T-helper 17 cell (primary cell): ENCODE measurements at regions not wholly inside any gene's neighbourhood (a gene's known extent, or its start where the extent isn't known, plus 50 kb on each side); places are given as distances from the start of the nearest gene placed in this dataset.
"Not testable (repeated sequence)": the region's sequence is repeated elsewhere in the genome, so short reads cannot be mapped to it uniquely, and the experiment has no call there.

Experiments
- ATAC-seq: fragments of 150-1000 bp; cut with Tn5 transposase; 2 replicates; pipeline ENCODE4 v1.10.0; 2021; ENCODE audit warnings: mild to moderate bottlenecking, moderate library complexity
- DNase-seq, 3 donors: peaks; one replicate each; pipeline versions ENCODE4 v3.0.0 to v3.0.0-alpha.2; 2020 to 2021
- H3K9me3 ChIP-seq: one replicate; pipeline ENCODE4 v1.7.0; 2013; ENCODE audit warnings: low read length, mild to moderate bottlenecking; ENCODE audit not compliant: control insufficient read depth, poor library complexity, severe bottlenecking
- H3K27ac Mint-ChIP-seq: one replicate; pipeline ENCODE4 v1.8.0; 2022; ENCODE audit warnings: mild to moderate bottlenecking, moderate library complexity, mixed read lengths
- H3K27me3 Mint-ChIP-seq: one replicate; pipeline ENCODE4 v1.8.0; 2022; ENCODE audit warnings: mixed read lengths
- H3K36me3 Mint-ChIP-seq: one replicate; pipeline ENCODE4 v1.8.0; 2022; ENCODE audit warnings: low read depth, mixed read lengths
- H3K4me1 Mint-ChIP-seq: one replicate; pipeline ENCODE4 v1.8.0; 2022; ENCODE audit warnings: mild to moderate bottlenecking, mixed read lengths
- H3K4me3 Mint-ChIP-seq: one replicate; pipeline ENCODE4 v1.8.0; 2022; ENCODE audit warnings: mild to moderate bottlenecking, moderate library complexity, mixed read lengths

DNA sequence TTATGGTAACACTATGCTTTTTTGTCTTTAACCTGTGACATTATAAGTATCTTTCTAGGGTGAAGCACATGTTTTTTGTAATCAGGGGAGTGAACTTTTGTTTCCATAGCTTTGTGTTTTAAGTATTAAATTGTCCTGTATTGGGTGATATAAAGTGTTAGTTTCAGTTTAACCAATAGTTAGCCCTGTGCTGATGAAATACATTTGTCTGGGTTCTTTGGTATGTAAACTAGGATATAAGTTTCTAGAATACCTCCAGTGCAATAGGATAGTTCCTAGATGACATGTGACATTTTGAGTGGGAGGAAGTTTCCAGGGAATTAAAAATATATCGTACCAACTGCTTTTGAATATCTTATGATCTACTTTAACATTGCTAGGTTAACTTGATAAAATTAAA is 611.0 kb upstream of the MARCKS start:
- Mint-ChIP-seq H3K36me3 (no peaks in the 10 kb centered on the region), H3K4me3 (no peak overlapping the region), H3K27me3 (no peaks in the 10 kb centered on the region), H3K4me1 (no peaks in the 10 kb centered on the region), H3K27ac (no peak overlapping the region)
- ATAC-seq, result no peak
- no peaks in the 10 kb centered on the region for H3K9me3 ChIP-seq
- no peak for DNase-seq

DNA sequence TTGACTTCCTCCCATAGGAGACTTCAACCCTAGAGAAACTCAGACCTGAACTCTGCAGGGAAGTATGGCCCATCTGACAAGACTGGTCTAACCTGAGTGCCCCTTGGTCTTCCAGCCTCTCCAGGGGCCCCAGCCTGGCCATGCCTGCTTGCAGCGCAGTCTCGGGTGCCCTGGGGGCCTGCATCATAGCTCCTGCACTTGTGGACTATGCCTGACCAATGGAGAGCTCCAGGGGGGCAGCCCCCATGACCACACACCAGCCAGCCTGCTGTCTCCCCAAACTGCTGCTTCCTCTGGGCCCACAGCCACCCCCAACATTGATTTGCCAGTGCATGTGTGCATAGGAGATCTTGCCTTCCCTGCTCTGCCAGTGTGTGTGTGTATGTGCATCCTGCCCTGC is 608.6 kb upstream of the MARCKS start:
- no peaks in the 10 kb centered on the region for H3K27me3 Mint-ChIP-seq
- H3K36me3 Mint-ChIP-seq, result no peaks in the 10 kb centered on the region
- no peaks in the 10 kb centered on the region for H3K9me3 ChIP-seq
- DNase-seq (no peak), ATAC-seq (no peak)
- no peak overlapping the region for H3K4me3 Mint-ChIP-seq
- no peaks in the 10 kb centered on the region for H3K4me1 Mint-ChIP-seq
- no peak overlapping the region for H3K27ac Mint-ChIP-seq

DNA sequence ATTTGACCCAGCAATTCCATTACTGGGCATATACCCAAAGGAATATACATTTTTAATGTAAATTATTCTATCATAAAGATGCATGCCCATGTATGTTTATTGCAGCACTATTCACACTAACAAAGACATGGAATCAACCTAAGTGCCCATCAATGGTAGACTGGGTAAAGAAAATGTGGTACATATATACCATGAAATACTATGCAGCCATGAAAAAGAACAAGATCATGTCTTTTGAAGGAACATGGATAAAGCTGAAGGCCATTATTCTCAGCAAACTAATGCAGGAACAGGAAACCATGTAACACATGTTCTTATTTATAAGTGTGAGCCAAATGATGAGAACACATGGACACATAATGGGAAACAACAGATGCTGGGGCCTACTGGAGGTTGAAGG is 603.0 kb upstream of the MARCKS start:
- not testable (repeated sequence) for H3K4me1 Mint-ChIP-seq, H3K9me3 ChIP-seq, H3K4me3 Mint-ChIP-seq, DNase-seq, H3K27ac Mint-ChIP-seq, H3K27me3 Mint-ChIP-seq, ATAC-seq, H3K36me3 Mint-ChIP-seq

DNA sequence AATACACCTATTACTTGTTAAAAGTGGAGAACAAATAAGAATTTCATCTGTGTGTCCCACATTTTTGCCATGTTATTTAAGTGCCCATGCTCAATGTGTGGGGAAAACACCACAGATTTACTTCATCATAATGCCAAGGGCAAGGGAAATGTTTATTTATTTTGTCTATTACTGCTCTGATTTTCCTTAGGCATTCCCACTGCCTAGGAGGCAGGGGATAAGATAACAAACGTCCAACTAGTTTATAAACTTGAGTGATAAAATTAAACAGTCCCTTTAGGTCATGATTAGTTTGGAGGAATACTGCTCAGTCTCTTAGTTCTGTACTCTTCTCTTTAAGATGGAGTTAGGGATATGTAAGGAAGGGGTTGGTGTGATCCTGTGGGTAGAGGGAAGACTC is 598.4 kb upstream of the MARCKS start:
- Mint-ChIP-seq H3K36me3 (peaks cover 2% of the 10 kb centered on the region), H3K27ac (no peak overlapping the region), H3K27me3 (no peaks in the 10 kb centered on the region), H3K4me3 (no peak overlapping the region), H3K4me1 (no peaks in the 10 kb centered on the region)
- ATAC-seq (no peak), DNase-seq (no peak)
- no peaks in the 10 kb centered on the region for H3K9me3 ChIP-seq

DNA sequence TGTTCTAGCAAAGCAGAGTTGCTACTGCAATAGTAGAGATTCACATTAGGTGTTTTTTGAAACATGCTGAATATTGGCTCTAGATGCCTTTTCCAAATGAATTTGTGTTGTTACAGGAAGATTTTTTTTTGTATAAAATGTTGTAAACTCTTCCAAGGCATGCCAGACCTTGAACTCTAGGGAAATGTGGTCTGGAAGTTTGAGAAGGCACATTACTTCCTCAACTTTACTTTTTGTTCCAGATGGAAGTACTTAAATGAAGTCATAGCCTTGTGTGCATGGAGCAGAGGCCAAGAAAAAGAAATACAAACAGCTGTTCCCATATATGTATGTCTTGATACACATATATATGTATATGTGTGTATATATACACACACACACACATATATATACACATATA is 585.7 kb upstream of the MARCKS start:
- DNase-seq, result no peak

DNA sequence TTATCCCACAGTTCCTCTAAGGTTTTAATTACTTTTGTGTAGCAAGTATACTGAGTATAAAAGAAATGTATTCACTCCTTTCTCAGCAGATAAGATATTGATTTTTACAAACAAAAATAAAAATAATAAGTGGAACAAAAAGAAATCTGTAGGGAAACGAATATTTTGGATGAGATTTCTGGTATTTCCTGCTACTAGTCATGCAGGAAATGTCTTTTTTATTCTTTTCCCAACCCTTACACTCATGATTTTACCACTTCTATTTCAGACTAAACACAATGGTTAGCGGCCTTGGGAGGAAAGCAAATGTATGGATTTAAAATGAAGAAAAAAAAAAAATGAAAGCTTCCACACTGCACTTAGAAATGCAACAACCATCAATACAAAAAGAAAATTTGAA is 580.5 kb upstream of the MARCKS start:
- Mint-ChIP-seq H3K36me3 (no peaks in the 10 kb centered on the region), H3K27me3 (no peaks in the 10 kb centered on the region), H3K4me1 (no peaks in the 10 kb centered on the region), H3K4me3 (no peak overlapping the region), H3K27ac (no peak overlapping the region)
- ATAC-seq, result no peak
- no peak for DNase-seq
- H3K9me3 ChIP-seq, result no peaks in the 10 kb centered on the region

More for the DNA sequence above, 585.7 kb upstream of the MARCKS start:
- H3K36me3 Mint-ChIP-seq, result no peaks in the 10 kb centered on the region
- H3K4me1 Mint-ChIP-seq, result no peaks in the 10 kb centered on the region
- no peak for ATAC-seq
- no peak overlapping the region for H3K27ac Mint-ChIP-seq
- no peak overlapping the region for H3K4me3 Mint-ChIP-seq
- H3K27me3 Mint-ChIP-seq, result no peaks in the 10 kb centered on the region
- peaks cover 2% of the 10 kb centered on the region for H3K9me3 ChIP-seq

DNA sequence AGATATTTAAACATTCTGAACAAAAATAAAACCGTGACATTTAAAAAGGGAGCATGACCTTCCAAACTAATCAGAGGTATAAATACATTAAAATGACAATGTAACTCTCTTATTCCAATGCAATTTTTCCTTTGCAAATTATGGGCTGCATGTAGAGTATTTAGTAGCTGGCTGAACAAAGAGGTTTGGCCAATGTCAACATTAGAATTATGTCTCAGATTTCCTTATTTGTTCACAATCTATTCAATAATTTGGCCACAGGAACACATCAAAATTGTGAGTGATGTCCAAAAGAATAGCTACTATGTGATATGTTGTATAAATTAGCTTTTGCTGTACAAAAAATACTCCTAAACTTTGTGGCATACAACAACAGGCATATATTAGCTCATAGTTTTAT is 580.0 kb upstream of the MARCKS start:
- Mint-ChIP-seq H3K27me3 (no peaks in the 10 kb centered on the region), H3K36me3 (no peaks in the 10 kb centered on the region), H3K27ac (no peak overlapping the region), H3K4me1 (no peaks in the 10 kb centered on the region), H3K4me3 (no peak overlapping the region)
- ATAC-seq (no peak), DNase-seq (no peak)
- no peaks in the 10 kb centered on the region for H3K9me3 ChIP-seq

DNA sequence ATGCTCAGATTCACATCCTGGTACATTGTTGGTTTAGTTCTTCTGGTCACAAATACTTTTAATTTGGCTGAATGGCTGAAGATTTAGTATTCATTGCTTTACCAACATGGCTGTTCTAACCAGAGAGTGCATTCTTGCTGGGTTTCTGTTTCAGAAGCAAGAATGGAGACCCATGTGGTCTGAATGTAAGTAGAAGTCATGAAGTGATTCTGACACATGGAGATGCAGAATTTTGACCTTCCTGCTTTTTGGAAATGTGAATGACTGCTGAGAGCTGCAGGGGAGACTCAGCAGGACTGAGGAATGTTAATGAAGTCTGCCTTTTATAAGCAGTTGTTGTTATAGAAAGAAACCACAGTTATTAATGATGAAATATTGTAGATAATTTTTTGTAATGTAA is 576.1 kb upstream of the MARCKS start:
- DNase-seq, result no peak
- H3K27me3 Mint-ChIP-seq, result no peaks in the 10 kb centered on the region
- H3K36me3 Mint-ChIP-seq, result no peaks in the 10 kb centered on the region
- no peak overlapping the region for H3K27ac Mint-ChIP-seq
- ATAC-seq, result no peak
- H3K4me1 Mint-ChIP-seq, result no peaks in the 10 kb centered on the region
- no peak overlapping the region for H3K4me3 Mint-ChIP-seq
- H3K9me3 ChIP-seq, result no peaks in the 10 kb centered on the region

DNA sequence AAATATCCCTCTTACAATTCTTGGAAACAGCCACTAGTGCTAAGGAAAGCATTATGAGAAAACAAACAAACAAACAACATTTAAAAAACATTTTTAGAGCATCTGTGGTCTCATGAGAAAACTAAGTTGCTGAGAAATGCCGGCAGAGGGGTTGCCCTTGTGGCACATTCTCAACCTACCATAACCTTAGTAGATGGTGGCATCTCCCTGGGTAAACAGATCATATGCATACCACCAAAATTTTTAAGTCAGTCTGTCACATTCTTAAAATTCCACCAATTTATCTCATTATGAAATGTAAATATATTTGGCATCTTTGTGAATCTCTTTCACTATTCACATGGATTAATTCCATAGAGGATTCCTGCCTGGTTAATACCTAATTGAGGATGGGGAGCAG is 575.7 kb upstream of the MARCKS start:
- DNase-seq, result no peak
- H3K27me3 Mint-ChIP-seq, result no peaks in the 10 kb centered on the region
- H3K4me1 Mint-ChIP-seq, result no peaks in the 10 kb centered on the region
- H3K27ac Mint-ChIP-seq, result no peak overlapping the region
- H3K36me3 Mint-ChIP-seq, result no peaks in the 10 kb centered on the region
- no peak for ATAC-seq
- no peaks in the 10 kb centered on the region for H3K9me3 ChIP-seq
- no peak overlapping the region for H3K4me3 Mint-ChIP-seq

DNA sequence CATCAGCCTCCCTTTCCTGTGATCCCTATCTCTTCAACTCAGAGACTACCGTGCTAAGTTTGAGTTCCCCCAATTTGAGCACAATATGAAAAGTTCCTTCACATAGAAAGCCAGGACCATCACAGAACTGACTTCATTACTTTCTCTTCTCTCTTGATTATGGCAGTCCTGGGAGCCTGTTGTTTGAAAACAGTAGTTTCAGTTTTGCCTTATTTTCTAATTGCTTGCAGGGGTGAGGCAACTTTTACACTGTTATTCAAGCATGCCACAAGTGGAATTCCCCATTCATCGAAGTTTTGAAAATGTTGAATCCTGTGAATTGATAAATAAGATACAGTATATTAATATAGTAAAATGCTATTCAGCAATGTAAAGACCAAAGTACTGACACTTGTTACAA is 569.7 kb upstream of the MARCKS start:
- no peak for DNase-seq
- Mint-ChIP-seq H3K4me1 (no peaks in the 10 kb centered on the region), H3K27me3 (no peaks in the 10 kb centered on the region), H3K4me3 (no peak overlapping the region), H3K27ac (no peak overlapping the region), H3K36me3 (no peaks in the 10 kb centered on the region)
- ATAC-seq, result no peak
- H3K9me3 ChIP-seq, result no peaks in the 10 kb centered on the region

DNA sequence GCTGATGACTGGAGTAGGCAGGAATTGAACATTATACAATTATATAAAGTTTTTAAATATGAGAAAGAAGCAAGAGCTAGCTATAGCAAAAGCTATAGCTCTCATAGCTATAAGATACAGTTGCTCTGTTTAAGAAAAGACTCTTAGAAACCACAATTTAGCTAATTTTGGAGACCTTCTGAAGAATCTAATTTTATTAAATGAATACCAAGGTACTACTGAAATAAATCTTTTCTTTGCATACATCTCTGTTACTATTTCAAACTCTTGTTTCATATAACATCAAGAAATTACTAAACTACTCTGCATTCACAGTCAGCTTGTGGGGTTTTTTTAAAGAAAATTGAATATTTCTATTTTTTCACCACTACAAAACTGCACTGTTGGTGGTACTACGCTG is 568.7 kb upstream of the MARCKS start:
- H3K9me3 ChIP-seq, result no peaks in the 10 kb centered on the region
- no peaks in the 10 kb centered on the region for H3K36me3 Mint-ChIP-seq
- no peaks in the 10 kb centered on the region for H3K27me3 Mint-ChIP-seq
- no peaks in the 10 kb centered on the region for H3K4me1 Mint-ChIP-seq
- ATAC-seq (no peak), DNase-seq (no peak)
- H3K27ac Mint-ChIP-seq, result no peak overlapping the region
- H3K4me3 Mint-ChIP-seq, result no peak overlapping the region

DNA sequence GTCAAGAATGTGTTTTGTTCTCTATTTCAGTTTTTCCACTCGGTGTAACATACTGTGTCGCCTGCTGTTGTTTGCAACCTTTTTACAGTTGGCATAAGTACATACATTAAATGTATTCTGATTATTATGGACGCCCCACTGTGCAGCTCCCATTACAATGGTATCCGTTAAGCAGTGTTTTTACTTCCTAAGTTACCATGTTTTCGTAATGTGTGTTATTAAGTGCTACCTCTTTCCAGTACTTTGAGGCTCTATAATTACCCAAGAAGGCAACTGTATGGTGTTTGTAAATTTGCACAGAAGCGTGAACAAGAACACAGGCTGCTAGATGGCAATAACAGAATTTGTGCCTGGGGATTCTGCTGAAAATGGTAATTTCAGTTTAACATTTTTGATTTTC is 568.0 kb upstream of the MARCKS start:
- Mint-ChIP-seq H3K27ac (no peak overlapping the region), H3K4me3 (no peak overlapping the region), H3K4me1 (no peaks in the 10 kb centered on the region), H3K27me3 (peaks cover 1% of the 10 kb centered on the region), H3K36me3 (no peaks in the 10 kb centered on the region)
- H3K9me3 ChIP-seq, result no peaks in the 10 kb centered on the region
- DNase-seq, result no peak
- ATAC-seq, result no peak

DNA sequence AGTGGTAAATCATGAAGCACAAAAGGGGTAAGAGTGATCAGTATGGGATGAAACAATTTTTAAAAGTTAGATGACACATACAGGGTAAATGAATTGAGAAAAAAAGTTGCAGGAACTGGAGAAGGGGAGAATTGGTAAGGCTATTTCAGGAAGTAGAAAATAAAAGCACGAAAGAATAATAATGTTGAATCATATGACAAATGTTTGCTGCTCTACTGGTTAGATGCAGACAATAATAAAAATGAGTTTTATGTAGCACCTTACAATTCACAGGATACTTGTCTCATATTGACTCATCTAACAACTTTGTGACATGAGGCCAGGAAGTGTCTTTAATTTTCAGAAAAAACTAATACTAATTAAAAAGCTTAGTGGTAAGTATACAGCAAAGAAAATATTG is 566.5 kb upstream of the MARCKS start:
- H3K36me3 Mint-ChIP-seq, result no peaks in the 10 kb centered on the region
- no peaks in the 10 kb centered on the region for H3K9me3 ChIP-seq
- H3K27me3 Mint-ChIP-seq, result peaks cover 6% of the 10 kb centered on the region
- no peak overlapping the region for H3K4me3 Mint-ChIP-seq
- H3K4me1 Mint-ChIP-seq, result no peaks in the 10 kb centered on the region
- H3K27ac Mint-ChIP-seq, result no peak overlapping the region
- no peak for ATAC-seq
- no peak for DNase-seq

DNA sequence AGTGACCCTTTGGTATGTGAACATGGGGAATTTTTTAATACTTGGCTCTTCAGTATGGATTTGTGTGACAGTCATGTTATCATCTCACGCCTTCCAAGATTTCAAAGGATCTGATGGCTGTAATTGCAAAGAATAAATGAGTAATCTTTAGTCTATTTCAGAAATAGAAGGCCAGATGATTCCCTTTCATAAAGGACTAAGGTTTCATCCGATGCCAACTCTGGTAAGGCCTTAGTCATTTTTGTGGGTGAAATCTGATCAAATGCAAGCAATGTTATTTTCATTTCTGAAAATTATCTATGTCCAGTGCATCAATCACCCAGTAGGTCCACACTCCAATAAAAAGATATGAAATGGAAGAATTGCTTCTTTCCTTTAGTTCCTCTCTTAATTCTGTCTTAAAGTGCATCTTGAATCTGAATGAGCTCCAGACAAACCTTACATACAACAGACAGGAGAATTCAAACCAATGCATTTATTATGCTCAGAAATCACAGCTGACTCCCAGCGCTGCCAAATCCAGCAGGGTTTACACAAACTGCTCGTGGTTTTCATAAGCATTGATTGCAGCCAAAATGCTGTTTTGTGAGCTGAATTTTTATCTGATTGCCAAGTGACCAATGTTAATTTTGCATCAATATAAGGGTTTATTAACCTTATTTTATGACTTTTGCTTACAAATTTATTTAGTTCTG is 565.2 kb upstream of the MARCKS start:
- H3K36me3 Mint-ChIP-seq, result no peaks in the 10 kb centered on the region
- no peak for ATAC-seq
- peaks cover 6% of the 10 kb centered on the region for H3K27me3 Mint-ChIP-seq
- H3K4me1 Mint-ChIP-seq, result no peaks in the 10 kb centered on the region
- no peak overlapping the region for H3K27ac Mint-ChIP-seq
- no peak overlapping the region for H3K4me3 Mint-ChIP-seq
- H3K9me3 ChIP-seq, result no peaks in the 10 kb centered on the region
- DNase-seq, result no peak
